Stimulated activated CD4-positive, alpha-beta T cell treated with anti-CD3 and anti-CD28 coated beads, Interleukin-12 subunit alpha, Interleukin-12 subunit beta, amount 100 ng/mL, for 24 hours (primary cell): ENCODE measurements at regions not wholly inside any gene's neighbourhood (a gene's known extent, or its start where the extent isn't known, plus 50 kb on each side); places are given as distances from the start of the nearest gene placed in this dataset.

Experiments
- DNase-seq, 2 experiments: peaks; one replicate each; pipeline ENCODE4 v3.0.0-alpha.2; 2020; ENCODE audit warnings: low read depth in 2 of 2

- DNase-seq = no peak
Observed at GRCh38 chr10:36700123-36700522, 425.3 kb upstream of the ANKRD30A start.

GRCh38 chr10:36692759-36693158 lies 432.6 kb upstream of the ANKRD30A start:
- no peak for DNase-seq

- no peak for DNase-seq
Observed at GRCh38 chr10:36688717-36689116, 436.7 kb upstream of the ANKRD30A start.

GRCh38 chr10:36683421-36683820 lies 442.0 kb upstream of the ANKRD30A start:
- DNase-seq = no peak

GRCh38 chr10:36681751-36682632 lies 443.4 kb upstream of the ANKRD30A start:
- DNase-seq = no peak

- DNase-seq = no peak
Observed at GRCh38 chr10:36679554-36679953, 445.8 kb upstream of the ANKRD30A start.

GRCh38 chr10:36677431-36677768 lies 448.0 kb upstream of the ANKRD30A start:
- no peak for DNase-seq

- no peak for DNase-seq
Observed at GRCh38 chr10:36676756-36677430, 448.5 kb upstream of the ANKRD30A start.

GRCh38 chr10:36676321-36676720 lies 449.1 kb upstream of the ANKRD30A start:
- no peak for DNase-seq

- no peak for DNase-seq
Observed at GRCh38 chr10:36675458-36675880, 449.9 kb upstream of the ANKRD30A start.

- no peak for DNase-seq
Observed at GRCh38 chr10:36671607-36672006, 453.8 kb upstream of the ANKRD30A start.

GRCh38 chr10:36670621-36671402 lies 454.6 kb upstream of the ANKRD30A start:
- DNase-seq = no peak

- no peak for DNase-seq
Observed at GRCh38 chr10:36669615-36670352, 455.6 kb upstream of the ANKRD30A start.

GRCh38 chr10:36666451-36666850 lies 458.9 kb upstream of the ANKRD30A start:
- DNase-seq = no peak

- DNase-seq = no peak
Observed at GRCh38 chr10:36662571-36662970, 462.8 kb upstream of the ANKRD30A start.

GRCh38 chr10:36650274-36650673 lies 475.1 kb upstream of the ANKRD30A start:
- DNase-seq = no peak

GRCh38 chr10:36647540-36647939 lies 477.9 kb upstream of the ANKRD30A start:
- DNase-seq = no peak

- DNase-seq = no peak
Observed at GRCh38 chr10:36640626-36641025, 484.8 kb upstream of the ANKRD30A start.

- no peak for DNase-seq
Observed at GRCh38 chr10:36638462-36639155, 486.8 kb upstream of the ANKRD30A start.

GRCh38 chr10:36636879-36637278 lies 488.5 kb upstream of the ANKRD30A start:
- DNase-seq = no peak

- DNase-seq = no peak
Observed at GRCh38 chr10:36636285-36636839, 489.0 kb upstream of the ANKRD30A start.
